NCI-H526 (cell line): ENCODE measurements at regions not wholly inside any gene's neighbourhood (a gene's known extent, or its start where the extent isn't known, plus 50 kb on each side); places are given as distances from the start of the nearest gene placed in this dataset.
A peak's percentile ranks its signal among the peaks of the same experiment; 100 is the strongest.
"Not testable (repeated sequence)": the region's sequence is repeated elsewhere in the genome, so short reads cannot be mapped to it uniquely, and the experiment has no call there.

Source experiments
- DNase-seq, 2 experiments: peaks; one replicate each; lab custom pipeline; 2025; lab: John Stamatoyannopoulos, UW

DNA sequence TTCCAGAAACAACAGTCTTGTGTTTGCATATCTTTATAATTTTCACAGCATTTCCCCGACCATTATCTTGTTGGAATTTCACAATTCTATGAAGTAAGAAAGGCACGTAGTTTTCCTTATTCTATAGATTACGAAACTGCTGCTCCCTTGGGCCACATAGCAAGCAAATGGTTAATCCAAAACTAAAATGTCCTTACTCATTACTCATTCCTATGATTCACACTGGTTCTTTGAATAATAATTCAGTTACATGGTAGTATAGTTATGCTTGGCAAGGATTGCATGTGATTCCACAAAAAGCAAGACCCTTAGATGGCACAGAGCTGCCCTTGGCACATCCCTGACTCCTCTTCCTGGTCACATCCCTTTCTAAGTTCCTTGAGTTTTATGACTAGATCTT lies 51.2 kb downstream of the OR13H1 start:
- DNase-seq, result no peak

DNA sequence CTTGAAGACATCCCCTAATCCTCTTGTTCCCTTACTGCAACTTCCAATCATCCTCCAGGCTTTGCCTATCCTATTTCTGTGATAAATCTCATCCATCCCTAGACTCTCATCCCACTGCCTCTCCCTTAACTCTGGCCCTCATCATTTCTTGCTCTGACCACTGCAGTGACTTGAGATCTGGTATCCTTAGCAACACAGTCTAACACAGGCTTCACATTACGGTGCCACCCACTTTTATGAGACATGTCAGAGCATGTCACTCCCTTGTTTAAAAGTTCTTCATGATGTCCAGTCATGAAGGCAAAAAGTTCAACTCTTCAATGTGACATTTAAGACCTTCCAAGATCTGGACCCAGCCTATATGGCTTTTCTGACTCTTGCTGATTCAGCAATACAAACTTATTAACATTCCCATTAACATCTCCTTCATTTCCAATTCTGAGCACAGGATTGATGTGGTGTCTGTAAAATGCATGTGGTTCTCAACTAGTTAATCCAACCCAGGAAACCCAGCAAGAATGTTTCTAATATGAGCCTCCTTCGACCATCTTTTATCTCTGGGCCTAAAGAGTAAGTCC lies 64.0 kb downstream of the OR13H1 start:
- DNase-seq, result no peak

DNA sequence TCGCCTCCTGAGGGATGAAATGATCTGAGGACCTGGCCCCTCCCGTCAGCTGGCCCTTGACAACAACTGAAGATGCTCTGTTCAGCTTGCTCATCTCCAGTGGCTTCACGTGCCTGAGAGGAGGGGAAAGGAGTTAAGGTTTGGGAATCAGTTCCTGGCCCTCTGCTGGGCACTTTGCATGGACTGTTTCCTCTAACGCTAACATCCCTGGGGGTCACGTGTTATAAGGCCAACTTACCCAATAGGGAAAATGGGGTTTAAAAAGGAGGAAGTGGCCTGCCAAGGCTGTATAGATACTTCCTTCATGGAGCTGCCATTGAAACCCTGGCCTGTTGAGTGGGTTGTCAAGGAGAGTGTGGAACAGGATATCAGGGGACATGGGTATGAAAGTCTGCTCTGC lies 65.6 kb downstream of the OR13H1 start:
- no peak for DNase-seq

GRCh38 chrX:131613260-131613659 lies 69.4 kb downstream of the OR13H1 start:
- DNase-seq, result no peak

DNA sequence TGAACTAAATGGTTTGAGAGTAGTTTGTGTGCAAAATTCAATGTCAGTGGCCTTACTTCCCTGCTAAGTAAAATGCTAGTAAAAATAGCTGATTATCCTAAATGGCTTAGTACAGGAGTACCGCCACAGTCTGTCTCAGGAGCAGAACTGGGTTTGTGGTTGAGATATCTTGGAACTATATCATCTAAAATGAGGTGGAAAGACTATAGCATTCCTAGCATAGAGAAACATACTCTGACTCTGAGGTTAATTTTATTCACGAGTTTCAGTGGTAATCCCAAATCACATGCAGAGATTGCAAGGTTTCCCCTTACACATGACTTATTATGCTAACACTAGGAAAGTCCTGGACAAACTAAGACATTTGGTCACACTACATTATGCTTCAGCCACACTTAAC lies 70.4 kb downstream of the OR13H1 start:
- no peak for DNase-seq

GRCh38 chrX:131617182-131617581 lies 73.3 kb downstream of the OR13H1 start:
- no peak for DNase-seq

DNA sequence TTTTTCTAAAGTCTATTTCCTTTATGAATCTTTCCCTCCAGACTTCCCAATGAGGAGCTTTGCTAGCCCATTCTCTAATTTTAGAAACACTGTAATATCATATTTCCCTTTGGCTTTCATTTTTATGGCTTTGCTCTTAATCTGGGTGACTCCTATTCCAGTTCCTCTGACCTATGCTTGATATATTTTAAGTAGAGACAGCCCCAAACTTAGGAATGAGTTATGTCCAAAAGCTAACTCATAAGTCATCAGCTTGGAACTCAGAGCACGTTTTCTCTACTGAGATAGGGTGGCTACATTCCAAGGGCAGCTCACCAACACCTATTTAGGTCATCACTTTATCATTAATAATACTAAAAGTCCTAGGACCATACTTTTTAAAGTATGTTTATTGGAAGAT lies 77.8 kb downstream of the OR13H1 start:
- DNase-seq, result no peak

DNA sequence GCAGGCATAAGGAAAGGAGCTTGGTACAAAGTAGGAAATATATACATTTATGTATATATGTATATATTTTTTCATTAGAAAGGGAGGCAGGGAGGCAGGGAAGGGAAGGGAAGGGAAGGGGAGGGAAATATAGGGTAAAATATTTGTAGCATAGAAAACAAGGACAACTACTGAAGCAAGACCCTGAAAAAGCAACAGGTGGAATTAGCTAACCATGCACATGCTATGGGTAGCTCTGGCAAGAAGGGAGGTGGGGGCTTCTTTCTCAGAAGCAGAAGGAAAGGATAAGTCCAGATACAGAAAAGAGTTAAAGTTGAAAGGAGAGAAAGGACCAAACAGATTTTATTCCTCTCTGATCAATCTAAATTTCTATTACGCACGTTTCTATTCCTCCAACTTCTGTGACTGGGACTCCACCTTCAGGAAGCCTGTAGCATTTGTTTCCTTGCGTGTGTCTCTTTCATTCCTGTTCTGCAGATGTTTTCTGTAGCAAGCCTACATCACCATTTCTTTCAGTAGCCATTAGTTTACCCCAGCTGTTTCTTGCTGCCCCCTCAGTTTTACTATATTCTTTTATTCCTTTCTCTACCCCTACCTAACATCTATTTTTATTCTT lies 82.9 kb downstream of the OR13H1 start:
- peak; percentile 0 to 31 for DNase-seq

DNA sequence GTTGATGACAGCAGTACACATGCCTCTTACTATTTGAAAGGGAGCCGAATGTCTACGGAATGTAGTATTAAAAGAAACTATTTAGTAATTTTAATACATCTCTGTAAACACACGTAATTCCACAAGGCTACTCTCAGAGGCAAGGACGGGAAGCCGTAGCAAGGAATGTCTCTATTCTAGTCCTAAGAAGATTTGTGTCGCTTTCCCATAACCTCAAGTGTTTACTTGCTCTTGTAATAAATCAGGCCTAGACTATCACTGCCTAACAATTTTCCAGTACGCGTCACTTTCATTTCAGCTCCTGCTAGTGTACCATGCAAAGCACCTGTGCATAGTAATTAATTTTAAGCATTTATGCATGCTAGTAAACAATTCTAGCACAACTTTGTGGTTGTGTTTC lies 86.7 kb downstream of the OR13H1 start:
- peak in 1 of 2 experiments; percentile 1 for DNase-seq

- peak; percentile 2 to 61 for DNase-seq
These were observed 89.5 kb downstream of the OR13H1 start for GRCh38 chrX:131633285-131633917.

- DNase-seq, result no peak
These were observed 91.0 kb downstream of the OR13H1 start for GRCh38 chrX:131634900-131635299.

DNA sequence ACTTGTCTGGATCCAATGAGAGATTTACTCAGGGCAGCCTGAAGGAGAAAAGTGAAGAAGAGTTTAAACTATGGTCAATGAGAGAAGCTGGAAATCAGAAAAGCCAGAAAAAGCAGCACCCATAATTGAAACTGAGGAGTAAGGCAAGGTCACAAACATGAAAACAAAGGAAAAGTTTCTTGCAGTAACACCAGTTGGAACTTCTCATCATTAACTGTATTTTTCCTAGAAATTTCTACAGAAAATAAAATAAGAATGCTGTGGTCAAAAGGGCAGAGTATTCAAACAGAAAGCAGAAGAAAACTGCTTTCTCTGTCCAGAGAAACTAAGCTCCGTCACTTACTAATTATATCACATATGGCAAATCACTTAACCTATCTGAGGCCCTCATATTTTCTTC lies 102.2 kb downstream of the OR13H1 start:
- DNase-seq, result no peak

DNA sequence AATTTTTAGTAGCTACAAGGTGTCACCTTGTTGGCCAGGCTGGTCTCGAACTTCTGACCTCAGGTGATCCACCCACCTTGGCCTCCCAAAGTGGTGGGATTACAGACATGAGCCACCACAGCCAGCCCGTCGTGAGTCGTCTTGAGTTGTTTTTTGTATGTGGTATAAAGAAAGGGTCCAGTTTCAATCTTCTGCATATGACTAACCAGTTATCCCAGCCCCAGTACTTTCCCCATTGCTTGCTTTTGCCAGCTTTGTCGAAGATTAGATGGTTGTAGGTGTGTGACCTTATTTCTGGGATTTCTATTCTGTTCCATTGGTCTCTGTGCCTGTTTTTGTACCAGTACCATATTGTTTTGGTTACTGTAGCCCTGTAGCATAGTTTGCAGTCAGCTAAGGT lies 105.9 kb downstream of the OR13H1 start:
- no peak for DNase-seq

- DNase-seq, result no peak
These were observed 107.0 kb downstream of the OR13H1 start for GRCh38 chrX:131650637-131651410.

GRCh38 chrX:131663726-131664125 lies 119.9 kb downstream of the OR13H1 start:
- DNase-seq, result peak in 1 of 2 experiments; percentile 1

- DNase-seq, result no peak
These were observed 127.9 kb downstream of the OR13H1 start for GRCh38 chrX:131671735-131672134.

- peak; percentile 0 to 32 for DNase-seq
These were observed 131.8 kb downstream of the OR13H1 start for GRCh38 chrX:131675596-131676194.

GRCh38 chrX:131677655-131678628 lies 134.1 kb downstream of the OR13H1 start:
- DNase-seq, result peak; percentile 17 to 32

GRCh38 chrX:131682735-131683134 lies 138.9 kb downstream of the OR13H1 start:
- not testable (repeated sequence) for DNase-seq

DNA sequence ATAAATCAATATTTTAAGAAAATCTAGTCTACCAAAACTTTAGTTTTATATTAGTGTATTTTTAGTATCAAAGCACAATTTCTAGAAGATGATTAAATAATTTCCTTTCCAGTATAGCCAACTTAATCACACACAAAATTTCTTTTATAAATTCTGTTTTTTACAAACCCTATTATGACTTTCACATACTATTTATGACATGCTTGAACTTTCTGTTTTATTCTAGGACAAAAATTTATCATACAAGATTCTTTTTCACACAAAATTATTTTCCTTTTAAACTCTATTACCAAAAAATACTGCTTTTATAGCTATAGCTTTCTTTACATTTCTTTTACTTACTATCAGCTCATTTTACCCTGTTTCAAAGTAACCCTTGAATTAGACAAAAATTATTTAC lies 149.5 kb downstream of the OR13H1 start:
- DNase-seq, result no peak

- not testable (repeated sequence) for DNase-seq
These were observed 153.1 kb downstream of the OR13H1 start for GRCh38 chrX:131696989-131697388.
